Femur (tissue), 1 donor: ENCODE measurements at regions not wholly inside any gene's neighbourhood (a gene's known extent, or its start where the extent isn't known, plus 50 kb on each side); places are given as distances from the start of the nearest gene placed in this dataset.
"Not testable (repeated sequence)": the region's sequence is repeated elsewhere in the genome, so short reads cannot be mapped to it uniquely, and the experiment has no call there.

ENCODE experiments used
- DNase-seq: peaks from one replicate; pipeline ENCODE4 v3.0.0-alpha.2; 2017

GRCh38 chr4:124978536-124978935, 266.0 kb upstream of the ANKRD50 start:
- not testable (repeated sequence) for DNase-seq

DNA sequence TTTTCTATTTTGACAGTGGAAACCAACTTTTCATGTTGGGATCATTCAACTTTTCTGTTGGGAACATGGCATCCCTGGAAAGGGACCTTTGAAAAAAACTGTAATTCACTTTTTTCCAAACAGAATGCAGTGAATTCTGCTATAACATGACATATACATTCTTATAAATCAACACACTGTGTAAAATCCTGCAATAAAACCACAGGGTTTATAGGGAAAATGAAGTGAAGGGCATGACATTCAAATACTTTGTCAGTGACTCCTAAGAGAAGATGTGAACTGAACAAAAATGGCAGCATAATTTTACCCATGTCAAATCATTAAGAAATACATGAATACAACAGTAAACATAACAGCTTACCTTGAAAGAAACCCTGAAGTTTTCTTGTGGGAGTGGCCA, 264.5 kb upstream of the ANKRD50 start:
- DNase-seq: no peak

- no peak for DNase-seq
Observed at GRCh38 chr4:124974152-124974551, 261.6 kb upstream of the ANKRD50 start.

DNA sequence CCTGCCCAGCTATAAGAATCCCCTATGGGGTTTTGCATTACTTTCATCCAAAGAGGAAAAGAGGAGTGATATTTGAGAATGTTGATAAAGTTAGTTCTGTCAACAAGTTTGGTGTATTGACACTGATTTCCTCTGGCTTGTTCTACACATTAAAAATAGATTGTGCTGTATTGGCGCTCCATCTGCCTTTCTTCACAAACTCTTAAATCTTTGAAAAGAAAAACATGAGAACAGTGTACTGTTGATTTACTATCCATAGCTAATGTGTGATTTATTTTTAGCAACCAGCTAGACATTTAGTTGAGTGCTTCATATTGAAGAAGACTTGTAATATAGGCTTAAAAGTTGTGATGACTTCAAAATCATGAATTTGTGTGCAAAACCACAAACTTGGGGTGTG, 261.2 kb upstream of the ANKRD50 start:
- no peak for DNase-seq

GRCh38 chr4:124970011-124970410, 257.5 kb upstream of the ANKRD50 start:
- no peak for DNase-seq

GRCh38 chr4:124965497-124965891, 253.0 kb upstream of the ANKRD50 start:
- no peak for DNase-seq

GRCh38 chr4:124964852-124965496, 252.4 kb upstream of the ANKRD50 start:
- DNase-seq: no peak

GRCh38 chr4:124964251-124964650, 251.7 kb upstream of the ANKRD50 start:
- no peak for DNase-seq

GRCh38 chr4:124961138-124961750, 248.7 kb upstream of the ANKRD50 start:
- DNase-seq: no peak

DNA sequence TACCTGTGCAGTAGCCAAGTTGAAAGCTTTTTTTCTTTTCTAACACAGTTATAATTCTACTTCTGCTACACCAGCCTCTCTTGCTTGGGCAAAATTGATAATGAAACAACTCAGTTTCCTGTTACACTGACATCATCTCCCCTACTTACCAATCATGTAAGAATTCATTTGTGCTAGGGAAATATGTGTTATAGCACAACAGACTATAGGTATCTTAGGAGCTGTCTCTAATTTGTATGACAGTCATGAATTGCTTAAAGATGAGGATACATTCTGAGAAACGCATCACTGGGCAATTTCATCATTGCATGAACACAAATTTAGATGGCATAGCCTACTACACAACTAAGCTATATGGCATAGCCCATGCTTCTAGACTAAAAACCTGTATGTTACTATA, 246.3 kb upstream of the ANKRD50 start:
- no peak for DNase-seq

DNA sequence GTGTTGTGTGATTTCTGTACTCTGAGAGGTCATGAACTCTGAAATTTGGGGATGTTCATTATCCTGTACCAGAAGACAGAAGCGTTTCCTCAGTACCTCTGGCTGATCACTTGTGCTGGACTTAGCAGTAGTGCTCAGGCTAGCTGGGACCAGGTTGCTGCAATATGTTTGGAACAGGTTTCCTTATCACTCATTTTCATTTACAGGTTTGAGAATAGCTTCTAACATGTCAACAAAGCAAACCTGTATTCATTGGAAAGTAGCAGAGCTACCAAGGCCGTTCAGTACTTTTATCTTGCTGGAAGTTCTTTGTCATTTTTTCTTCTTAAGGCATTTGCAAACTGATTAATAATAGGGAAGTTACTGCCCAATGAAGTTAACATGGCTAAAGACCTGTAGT, 242.9 kb upstream of the ANKRD50 start:
- DNase-seq: no peak

GRCh38 chr4:124954046-124954445, 241.5 kb upstream of the ANKRD50 start:
- no peak for DNase-seq

DNA sequence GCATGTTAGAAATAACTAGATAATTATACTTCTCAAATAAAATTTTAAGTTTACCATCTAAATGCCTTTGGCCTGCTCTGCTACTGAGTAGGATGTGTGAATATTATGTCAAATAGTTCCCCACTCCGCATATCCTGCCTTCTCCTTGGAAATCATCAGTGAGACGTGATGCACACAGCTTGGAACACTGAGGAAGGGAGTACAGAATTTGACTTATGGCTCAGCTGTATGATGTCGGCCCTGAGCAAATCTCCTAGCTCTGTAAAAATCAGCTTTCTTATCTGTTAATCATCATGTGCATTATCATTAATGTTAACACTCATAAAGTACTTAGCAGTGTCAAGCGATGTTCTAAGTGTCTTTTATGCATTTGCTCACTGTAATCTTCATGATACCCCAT, 241.0 kb upstream of the ANKRD50 start:
- no peak for DNase-seq

DNA sequence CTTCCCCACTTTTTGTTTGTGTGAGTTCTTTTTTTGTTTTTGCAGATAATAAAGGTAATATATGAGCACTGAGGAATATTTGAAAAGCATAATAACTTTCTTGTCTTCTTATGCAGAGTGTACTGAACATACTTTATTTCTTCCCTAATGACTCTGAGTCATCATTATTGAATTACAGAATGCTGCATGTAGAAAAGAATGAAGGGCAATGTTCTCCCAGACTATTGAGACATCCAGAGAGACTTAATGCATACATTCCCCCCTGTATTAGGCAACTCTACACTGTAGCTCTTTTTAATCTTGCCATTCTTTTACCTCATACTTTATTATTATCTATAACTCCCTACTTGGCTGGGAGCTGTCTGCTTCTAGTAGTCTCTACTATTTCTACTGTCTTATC, 240.5 kb upstream of the ANKRD50 start:
- no peak for DNase-seq

DNA sequence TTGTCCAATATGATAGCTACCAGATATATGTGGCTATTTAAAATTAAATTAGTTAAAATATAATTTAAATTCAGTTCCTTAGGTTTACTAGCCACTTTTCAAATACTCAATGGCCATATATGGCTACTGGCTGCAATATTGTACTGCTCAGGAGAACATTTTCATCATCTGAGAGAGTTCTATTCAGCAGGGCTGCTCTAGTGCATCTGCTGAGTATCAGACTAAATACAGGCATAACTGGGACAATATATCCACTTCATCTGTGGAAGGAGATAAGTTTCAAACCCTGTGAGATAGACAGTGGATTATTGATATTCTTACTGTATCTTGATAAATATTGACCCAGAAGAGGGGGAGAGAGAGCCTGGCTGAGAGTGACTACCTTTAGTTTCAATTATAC, 240.1 kb upstream of the ANKRD50 start:
- no peak for DNase-seq

DNA sequence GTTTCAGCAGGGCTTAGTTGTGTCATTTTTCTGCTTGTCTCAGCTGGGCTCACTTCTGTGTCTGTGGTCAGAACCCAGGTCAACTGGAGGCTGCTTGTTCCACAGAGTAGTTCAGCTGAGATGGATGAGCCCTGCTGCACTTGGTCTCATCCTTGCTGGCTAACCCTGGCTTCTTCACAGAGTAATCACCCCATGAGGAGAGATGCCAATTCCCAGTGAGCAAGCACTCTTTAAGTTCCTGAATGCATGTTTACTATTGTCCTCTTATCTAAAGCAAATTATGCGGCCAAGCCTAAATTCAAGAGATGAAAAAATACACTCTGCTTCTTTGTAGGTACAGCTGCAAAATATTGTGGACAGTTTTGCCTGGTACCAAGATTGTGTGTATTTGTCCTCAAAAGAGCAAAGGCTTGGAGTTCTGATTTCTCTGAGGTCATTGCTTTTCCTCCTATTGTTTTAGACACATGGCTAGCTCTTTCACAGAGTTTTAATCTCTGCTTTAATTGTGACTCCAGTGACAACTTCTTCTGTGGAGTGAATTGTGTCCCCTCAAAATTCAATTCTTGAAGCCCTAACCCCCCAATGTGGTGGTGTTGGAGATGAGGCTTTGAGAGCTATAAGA, 236.6 kb upstream of the ANKRD50 start:
- DNase-seq: no peak

DNA sequence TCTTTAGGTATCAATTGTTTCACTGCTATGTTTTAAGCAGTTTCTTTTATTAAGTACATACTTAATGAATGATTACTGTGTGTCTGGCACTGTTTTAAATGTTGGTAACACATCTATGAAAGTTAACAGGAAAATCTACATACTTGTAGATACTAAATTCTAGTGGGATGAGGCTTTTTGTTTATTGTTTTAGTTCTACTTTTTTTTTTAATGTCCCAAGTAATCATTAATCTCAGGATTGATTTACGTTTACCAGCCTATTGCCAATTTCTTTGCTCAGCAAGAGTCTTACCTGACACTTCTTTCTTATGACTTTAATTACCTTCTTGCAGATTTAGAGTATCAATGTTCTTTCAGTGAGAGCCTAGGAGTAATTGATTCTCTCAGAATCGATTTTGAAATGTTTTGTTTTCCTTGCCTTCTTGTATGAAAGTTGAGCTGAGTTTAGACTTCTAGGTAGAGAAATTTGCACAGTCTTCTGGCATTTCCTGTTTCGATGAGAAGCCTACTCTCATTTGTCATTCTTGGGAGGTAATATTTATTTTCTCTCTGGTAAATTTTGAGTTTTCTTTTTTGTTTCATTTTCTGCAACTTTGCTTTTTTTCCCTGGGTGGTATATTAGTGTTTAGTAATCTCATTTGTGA, 235.2 kb upstream of the ANKRD50 start:
- DNase-seq: no peak

GRCh38 chr4:124946696-124947095, 234.2 kb upstream of the ANKRD50 start:
- DNase-seq: no peak

- no peak for DNase-seq
Observed at GRCh38 chr4:124945422-124945821, 232.9 kb upstream of the ANKRD50 start.

- DNase-seq: no peak
Observed at GRCh38 chr4:124943938-124944337, 231.4 kb upstream of the ANKRD50 start.

DNA sequence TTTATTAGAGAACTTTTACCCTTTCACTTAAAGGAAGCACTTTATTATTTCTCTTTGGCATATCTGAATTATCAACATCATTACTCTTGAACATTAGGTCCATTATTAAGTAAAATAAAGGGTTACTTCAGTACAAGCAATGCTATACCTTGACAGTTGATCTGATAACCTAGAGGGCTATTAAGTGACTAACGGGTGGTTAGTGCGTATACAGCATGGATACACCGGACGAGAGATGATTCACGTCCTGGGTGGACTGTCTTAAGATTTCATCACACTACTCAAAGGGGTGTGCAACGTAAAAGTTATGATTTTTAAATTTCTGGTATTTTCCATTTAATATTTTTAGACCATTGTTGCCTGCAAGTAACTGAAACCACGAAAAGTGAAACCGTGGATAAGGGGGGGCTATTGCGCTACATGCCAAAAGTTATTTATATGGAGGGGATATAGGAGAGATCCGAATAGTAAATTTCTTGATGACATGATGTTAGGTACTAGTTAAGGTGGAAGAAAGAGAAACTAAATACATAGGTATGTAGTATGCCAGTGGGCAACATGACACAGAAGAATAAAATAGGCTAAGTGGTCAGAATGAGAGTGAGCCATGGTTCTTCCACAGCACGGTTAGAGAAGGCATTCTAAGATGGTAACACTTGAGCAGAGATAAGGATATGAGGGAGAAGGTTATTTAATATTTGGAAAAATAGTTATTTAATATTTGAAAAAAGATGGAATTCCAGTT, 230.8 kb upstream of the ANKRD50 start:
- no peak for DNase-seq

DNA sequence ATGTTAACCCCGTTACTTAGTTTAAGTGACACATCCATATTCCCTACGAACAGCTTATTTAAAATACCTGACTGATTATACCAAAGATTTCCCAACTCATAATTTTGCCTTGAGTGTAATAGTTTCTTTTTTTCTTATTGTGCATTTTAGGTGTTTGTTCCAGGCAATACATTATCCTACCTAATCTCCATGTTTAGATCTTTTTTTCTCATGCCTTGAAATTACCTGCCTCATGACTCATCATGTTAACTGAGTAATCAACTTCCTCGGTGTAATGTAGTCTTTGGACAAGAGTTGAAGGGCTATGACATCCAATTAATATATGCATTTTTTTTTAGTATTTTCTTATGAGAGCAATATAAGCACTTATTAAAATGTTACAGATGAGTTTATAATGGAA, 228.7 kb upstream of the ANKRD50 start:
- no peak for DNase-seq

- no peak for DNase-seq
Observed at GRCh38 chr4:124940387-124940786, 227.9 kb upstream of the ANKRD50 start.
